HG02588 (cell line): ENCODE measurements at regions not wholly inside any gene's neighbourhood (a gene's known extent, or its start where the extent isn't known, plus 50 kb on each side); places are given as distances from the start of the nearest gene placed in this dataset.
"Not testable (repeated sequence)": the region's sequence is repeated elsewhere in the genome, so short reads cannot be mapped to it uniquely, and the experiment has no call there.

Experiments used
- ATAC-seq: cut with Tn5 transposase; IDR thresholded peaks from one replicate; pipeline ENCODE4 v1.9.1; 2021; ENCODE audit warnings: mild to moderate bottlenecking, moderate library complexity; ENCODE audit not compliant: unreplicated experiment

DNA sequence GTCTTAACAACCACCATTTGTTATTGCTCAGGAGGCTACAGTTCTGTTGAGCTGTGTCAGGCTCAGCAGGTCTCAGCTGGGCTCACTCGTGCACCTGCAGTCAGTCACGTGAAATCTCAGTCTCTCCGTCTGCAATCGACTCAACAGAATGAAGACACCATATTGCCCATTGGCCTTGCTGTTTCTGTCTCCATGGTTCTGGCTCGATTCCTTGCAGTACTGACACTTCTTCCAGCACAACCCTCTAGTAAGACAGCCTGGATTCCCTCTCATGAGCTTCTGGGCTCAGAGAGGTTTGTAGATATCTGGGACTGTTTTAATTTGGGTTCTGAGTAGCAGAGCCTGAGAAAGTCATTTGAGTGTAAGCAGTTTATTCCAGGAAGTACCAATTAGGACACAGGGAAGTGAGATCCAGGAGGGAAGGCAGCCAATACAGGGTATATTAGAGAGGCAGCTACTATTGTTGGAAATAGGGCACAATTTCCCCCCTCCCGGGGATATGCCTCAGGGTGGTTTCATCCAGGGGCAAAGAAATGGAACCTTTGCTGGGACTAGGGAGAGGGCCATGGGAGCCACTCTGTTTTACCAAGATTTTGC lies 87.4 kb upstream of the RALGAPA2 start:
- no peak for ATAC-seq

- ATAC-seq: no peak
Measured at GRCh38 chr20:20797521-20798310, 85.3 kb upstream of the RALGAPA2 start.

DNA sequence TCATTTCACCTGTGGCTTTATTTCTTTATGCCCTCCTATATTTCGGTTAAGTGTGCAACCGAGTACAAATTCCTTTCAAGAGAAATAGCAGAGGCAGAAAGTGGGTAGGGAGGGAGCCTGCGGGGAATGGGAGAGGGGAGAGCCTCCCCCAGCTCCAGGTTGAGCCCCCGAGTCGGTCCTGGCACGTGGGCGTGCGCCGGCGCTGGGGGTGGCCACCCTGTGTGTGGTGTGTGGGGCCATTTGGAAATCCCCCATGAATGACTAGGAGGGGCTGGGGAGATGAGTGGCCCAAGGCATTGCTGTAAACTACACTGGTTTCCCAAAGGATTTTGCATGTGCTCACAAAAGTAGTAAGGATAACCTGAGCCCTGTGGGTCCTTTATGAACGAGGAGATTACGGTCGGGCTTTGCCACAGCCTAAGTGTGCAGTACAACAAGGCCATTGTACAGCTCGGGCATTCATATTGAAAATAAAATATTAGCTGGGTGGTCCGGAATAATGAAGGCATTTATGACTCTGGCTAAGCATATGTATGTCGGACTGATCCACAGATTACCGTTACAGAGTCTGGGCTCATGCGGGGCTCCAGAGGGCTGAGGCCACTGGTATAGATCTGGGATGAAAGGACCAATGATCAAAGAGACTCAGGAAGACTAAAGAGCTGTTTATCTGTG lies 84.5 kb upstream of the RALGAPA2 start:
- ATAC-seq: no peak

DNA sequence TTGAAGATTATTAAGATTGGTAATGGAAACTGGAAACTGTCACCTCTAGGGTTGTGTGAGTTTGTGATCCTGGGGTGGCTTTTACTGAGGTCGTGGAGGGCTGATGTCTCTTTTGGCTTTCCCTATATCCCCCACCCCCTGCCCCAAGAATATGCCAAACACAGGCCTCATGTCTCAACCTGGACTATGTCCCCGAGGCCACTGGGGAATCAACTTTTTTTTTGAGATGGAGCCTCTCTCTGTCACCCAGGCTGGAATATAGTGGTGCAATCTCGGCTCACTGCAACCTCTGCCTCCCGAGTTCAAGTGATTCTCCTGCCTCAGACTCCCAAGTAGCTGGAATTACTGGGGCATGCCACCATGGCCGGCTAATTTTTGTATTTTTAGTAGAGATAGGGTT lies 83.3 kb upstream of the RALGAPA2 start:
- ATAC-seq: no peak

GRCh38 chr20:20795119-20795518 lies 82.7 kb upstream of the RALGAPA2 start:
- no peak for ATAC-seq

DNA sequence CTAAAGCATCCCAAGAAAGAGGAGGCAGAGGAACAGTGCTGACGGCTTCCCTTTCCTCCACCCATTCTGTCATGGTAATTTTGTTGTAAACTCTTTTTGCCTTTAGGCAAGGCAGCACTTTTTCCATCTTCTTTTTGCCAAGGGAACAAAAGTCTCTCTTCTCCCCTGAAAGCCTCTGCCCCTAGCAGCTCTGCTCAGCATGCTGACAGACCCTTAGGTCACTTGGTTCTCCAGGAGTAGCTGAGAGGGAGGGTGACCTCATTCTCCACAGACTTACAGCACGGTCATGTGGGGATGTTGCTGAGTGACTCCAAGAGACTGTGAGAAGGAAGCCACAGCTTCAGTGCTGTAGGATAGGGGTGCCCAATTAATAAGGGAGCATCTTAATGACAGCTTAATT lies 81.1 kb upstream of the RALGAPA2 start:
- no peak for ATAC-seq

- no peak for ATAC-seq
Measured at GRCh38 chr20:20791664-20792568, 79.5 kb upstream of the RALGAPA2 start.

DNA sequence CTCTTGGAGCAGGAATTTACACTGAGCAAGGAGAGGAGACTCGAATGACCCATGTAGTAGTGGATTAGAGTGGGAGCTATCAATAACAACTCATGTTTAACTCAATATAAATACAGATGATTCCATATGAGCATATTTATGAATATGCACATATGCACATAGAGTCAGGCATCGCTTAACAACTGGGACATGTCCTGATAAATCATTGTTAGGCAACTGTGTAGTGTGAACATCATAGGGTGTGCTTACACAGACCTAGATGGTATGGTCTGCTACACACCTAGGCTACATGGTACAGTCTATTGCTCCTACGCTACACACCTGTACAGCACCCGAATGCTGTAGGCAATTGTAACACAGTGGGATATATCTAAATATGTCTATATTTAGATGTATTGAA lies 75.9 kb upstream of the RALGAPA2 start:
- ATAC-seq: no peak

- no peak for ATAC-seq
Measured at GRCh38 chr20:20786428-20786827, 74.0 kb upstream of the RALGAPA2 start.

GRCh38 chr20:20785226-20785625 lies 72.8 kb upstream of the RALGAPA2 start:
- no peak for ATAC-seq

GRCh38 chr20:20784450-20784849 lies 72.0 kb upstream of the RALGAPA2 start:
- ATAC-seq: not testable (repeated sequence)

- ATAC-seq: no peak
Measured at GRCh38 chr20:20783450-20783849, 71.0 kb upstream of the RALGAPA2 start.

DNA sequence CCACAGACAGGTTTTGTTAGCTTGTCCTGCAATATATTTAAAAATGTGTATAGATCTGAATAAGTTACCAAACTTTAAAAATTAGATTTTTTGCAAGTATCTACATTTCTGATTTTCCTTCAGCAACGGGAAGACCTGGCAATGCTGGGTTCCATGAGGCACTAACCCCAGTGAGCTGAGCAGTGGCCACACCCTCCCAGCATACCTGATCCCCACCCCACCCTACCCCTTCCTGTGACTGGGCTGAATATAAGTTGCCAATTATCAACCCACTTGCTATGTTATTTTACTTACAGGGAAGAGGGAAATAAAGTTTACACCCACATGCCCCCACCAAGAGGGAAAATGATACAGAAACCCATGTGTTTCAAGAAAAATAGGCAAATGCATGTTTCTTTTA lies 70.3 kb upstream of the RALGAPA2 start:
- ATAC-seq: no peak

- ATAC-seq: no peak
Measured at GRCh38 chr20:20782231-20782630, 69.8 kb upstream of the RALGAPA2 start.

GRCh38 chr20:20781029-20781428 lies 68.6 kb upstream of the RALGAPA2 start:
- no peak for ATAC-seq

- peak; percentile 53 for ATAC-seq
Measured at GRCh38 chr20:20780127-20780824, 67.8 kb upstream of the RALGAPA2 start.

- ATAC-seq: no peak
Measured at GRCh38 chr20:20778676-20779075, 66.2 kb upstream of the RALGAPA2 start.

- ATAC-seq: no peak
Measured at GRCh38 chr20:20772497-20773085, 60.1 kb upstream of the RALGAPA2 start.

DNA sequence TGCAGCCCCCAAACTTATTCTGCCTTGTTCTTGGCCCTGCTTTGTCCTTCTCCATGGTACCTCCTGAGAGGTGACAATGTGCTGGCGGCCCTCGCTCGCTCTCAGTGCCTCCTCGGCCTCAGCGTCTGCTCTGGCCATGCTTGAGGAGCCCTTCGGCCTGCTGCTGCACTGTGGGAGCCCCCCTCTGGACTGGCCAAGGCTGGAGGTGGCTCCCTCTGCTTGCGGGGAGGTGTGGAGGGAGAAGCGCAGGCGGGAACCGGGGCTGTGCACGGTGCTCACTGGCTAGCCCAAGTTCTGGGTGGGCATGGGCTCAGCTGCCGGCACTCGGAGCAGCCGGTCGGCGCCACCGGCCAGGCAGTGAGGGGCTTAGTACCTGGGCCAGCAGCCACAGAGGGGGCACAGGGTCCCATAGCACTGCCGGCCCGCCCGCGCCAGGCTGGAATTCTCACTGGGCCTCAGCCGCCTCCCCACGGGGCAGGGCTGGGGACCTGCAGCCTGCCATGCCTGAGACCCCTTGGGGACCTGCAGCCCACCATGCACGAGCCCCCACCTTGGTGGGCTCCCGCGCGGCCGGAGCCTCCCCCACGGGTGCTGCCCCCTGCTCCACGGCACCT lies 55.9 kb upstream of the RALGAPA2 start:
- no peak for ATAC-seq
